ENCODE measurements at regions not wholly inside any gene's neighbourhood (a gene's known extent, or its start where the extent isn't known, plus 50 kb on each side); places are given as distances from the start of the nearest gene placed in this dataset.

DNA sequence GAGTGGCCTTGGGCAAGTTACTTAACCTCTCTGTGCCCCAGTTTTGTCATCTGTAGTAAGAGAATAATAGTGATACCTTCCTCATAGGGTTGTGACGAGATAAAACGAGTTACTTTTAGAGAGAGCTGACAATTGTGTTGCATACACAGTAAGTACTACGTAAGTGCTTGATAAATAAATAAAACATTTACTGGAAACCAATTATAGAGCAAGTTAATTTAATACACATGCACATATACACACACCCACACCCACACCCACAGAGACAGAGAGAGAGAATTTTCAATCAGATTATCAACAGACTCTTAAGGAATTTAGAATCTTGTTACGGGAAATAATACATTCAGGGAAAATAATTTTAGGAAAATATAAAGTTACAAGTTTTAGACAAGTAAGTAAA, 1045.8 kb upstream of the TENM4 start:
- no peak overlapping the region for H3K4me3 ChIP-seq
- no peaks in the 10 kb centered on the region for H3K27me3 ChIP-seq
- H3K9me3 ChIP-seq (ENCODE audit: low read depth) = no peaks in the 10 kb centered on the region
- no peak for DNase-seq (ENCODE audit: low spot score)
- H3K9me2 ChIP-seq (replicated peaks; ENCODE audit: insufficient read depth) = no peaks in the 10 kb centered on the region
- no peaks in the 10 kb centered on the region for H3K36me3 ChIP-seq (replicated peaks; ENCODE audit: insufficient read depth, low read depth)
- H3K79me2 ChIP-seq = no peaks in the 10 kb centered on the region
- no peak for TF ChIP-seq EZH2 (IDR thresholded peaks at IDR 0.05; ENCODE audit: borderline replicate concordance)
- TF ChIP-seq, protein P1, sequence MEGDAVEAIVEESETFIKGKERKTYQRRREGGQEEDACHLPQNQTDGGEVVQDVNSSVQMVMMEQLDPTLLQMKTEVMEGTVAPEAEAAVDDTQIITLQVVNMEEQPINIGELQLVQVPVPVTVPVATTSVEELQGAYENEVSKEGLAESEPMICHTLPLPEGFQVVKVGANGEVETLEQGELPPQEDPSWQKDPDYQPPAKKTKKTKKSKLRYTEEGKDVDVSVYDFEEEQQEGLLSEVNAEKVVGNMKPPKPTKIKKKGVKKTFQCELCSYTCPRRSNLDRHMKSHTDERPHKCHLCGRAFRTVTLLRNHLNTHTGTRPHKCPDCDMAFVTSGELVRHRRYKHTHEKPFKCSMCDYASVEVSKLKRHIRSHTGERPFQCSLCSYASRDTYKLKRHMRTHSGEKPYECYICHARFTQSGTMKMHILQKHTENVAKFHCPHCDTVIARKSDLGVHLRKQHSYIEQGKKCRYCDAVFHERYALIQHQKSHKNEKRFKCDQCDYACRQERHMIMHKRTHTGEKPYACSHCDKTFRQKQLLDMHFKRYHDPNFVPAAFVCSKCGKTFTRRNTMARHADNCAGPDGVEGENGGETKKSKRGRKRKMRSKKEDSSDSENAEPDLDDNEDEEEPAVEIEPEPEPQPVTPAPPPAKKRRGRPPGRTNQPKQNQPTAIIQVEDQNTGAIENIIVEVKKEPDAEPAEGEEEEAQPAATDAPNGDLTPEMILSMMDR (IDR thresholded peaks at IDR 0.05; ENCODE audit: poor library complexity) = no peak
- no peak for TF ChIP-seq EZH2phosphoT487 (IDR thresholded peaks at IDR 0.05; ENCODE audit: low read depth, severe bottlenecking, unreplicated experiment)
- no peaks in the 10 kb centered on the region for H4K20me1 ChIP-seq (ENCODE audit: insufficient read depth, poor library complexity, severe bottlenecking)
- H2AFZ ChIP-seq = no peak overlapping the region
- no peak overlapping the region for H3K4me2 ChIP-seq
- no peaks in the 10 kb centered on the region for H3K4me1 ChIP-seq (ENCODE audit: insufficient read depth)
- H3K27ac ChIP-seq = no peak overlapping the region
- 92% methylated on average over 4 of the region's 4 CpGs for WGBS (ENCODE audit: low lambda C conversion rate, missing lambda C conversion rate)

DNA sequence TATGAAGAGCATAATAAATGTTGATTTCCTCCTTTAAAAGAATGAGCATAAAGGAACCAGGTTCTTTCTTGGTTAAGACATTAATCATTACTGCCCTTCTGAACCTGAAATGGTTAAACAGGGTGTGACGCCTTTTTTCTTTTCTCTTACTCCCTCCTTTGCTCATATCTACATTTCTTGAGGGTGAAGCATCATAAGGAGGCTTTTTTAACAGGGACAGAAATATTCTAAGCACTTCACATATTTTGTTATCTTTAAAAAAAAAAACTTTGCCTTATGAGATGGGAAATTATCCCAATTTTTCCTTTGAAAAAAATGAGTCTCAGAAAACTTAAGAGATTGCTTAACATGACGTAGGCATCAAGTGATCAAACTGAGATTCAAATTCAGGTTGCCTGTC, 1036.3 kb upstream of the TENM4 start:
- no peak for DNase-seq (ENCODE audit: low spot score)
- H3K4me2 ChIP-seq = no peak overlapping the region
- H3K9me3 ChIP-seq (ENCODE audit: low read depth) = no peaks in the 10 kb centered on the region
- no peaks in the 10 kb centered on the region for H3K4me1 ChIP-seq (ENCODE audit: insufficient read depth)
- H2AFZ ChIP-seq = no peak overlapping the region
- H3K27me3 ChIP-seq = no peaks in the 10 kb centered on the region
- TF ChIP-seq, protein P1 (IDR thresholded peaks at IDR 0.05; ENCODE audit: poor library complexity) = no peak
- no peak for TF ChIP-seq EZH2phosphoT487 (IDR thresholded peaks at IDR 0.05; ENCODE audit: low read depth, severe bottlenecking, unreplicated experiment)
- H4K20me1 ChIP-seq (ENCODE audit: insufficient read depth, poor library complexity, severe bottlenecking) = no peaks in the 10 kb centered on the region
- no peaks in the 10 kb centered on the region for H3K36me3 ChIP-seq (replicated peaks; ENCODE audit: insufficient read depth, low read depth)
- no peak overlapping the region for H3K27ac ChIP-seq
- no peaks in the 10 kb centered on the region for H3K9me2 ChIP-seq (replicated peaks; ENCODE audit: insufficient read depth)
- no peaks in the 10 kb centered on the region for H3K79me2 ChIP-seq
- H3K4me3 ChIP-seq = no peak overlapping the region
- 85% methylated on average over 2 of the region's 2 CpGs for WGBS (ENCODE audit: low lambda C conversion rate, missing lambda C conversion rate)

DNA sequence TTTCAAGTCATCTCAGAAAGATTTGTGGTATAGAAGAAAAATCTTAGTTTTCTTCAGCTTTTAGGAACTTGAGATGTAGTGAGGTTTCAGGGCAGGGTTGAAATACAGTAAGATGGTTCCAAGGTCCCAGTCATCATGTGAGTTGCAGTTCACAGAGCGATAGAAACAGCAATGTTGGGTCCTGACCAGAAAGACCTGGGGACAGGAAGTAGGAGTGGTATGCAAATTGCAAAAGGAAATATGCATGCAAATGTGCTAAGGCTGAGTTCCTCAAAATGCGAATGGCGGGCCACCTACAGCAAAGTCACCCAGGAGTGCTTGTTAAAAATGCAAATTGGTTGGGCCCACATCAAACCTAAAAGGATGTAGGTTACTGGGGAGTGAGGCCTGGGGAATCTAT, 1032.7 kb upstream of the TENM4 start:
- 97% methylated on average over 3 of the region's 3 CpGs for WGBS (ENCODE audit: low lambda C conversion rate, missing lambda C conversion rate)
- DNase-seq (ENCODE audit: low spot score) = no peak

More for the DNA sequence above, 1032.7 kb upstream of the TENM4 start:
- Histone ChIP-seq H3K79me2 (no peaks in the 10 kb centered on the region), H3K9me2 (replicated peaks; ENCODE audit: insufficient read depth) (no peaks in the 10 kb centered on the region), H3K27ac (no peak overlapping the region), H2AFZ (no peak overlapping the region), H3K4me1 (ENCODE audit: insufficient read depth) (no peaks in the 10 kb centered on the region), H3K36me3 (replicated peaks; ENCODE audit: insufficient read depth, low read depth) (no peaks in the 10 kb centered on the region), H3K4me2 (no peak overlapping the region), H3K27me3 (no peaks in the 10 kb centered on the region), H4K20me1 (ENCODE audit: insufficient read depth, poor library complexity, severe bottlenecking) (no peaks in the 10 kb centered on the region), H3K9me3 (ENCODE audit: low read depth) (no peaks in the 10 kb centered on the region), H3K4me3 (no peak overlapping the region)
- TF ChIP-seq EZH2phosphoT487 (IDR thresholded peaks at IDR 0.05; ENCODE audit: low read depth, severe bottlenecking, unreplicated experiment) = no peak
- TF ChIP-seq EZH2 (IDR thresholded peaks at IDR 0.05; ENCODE audit: borderline replicate concordance) = no peak
- TF ChIP-seq, protein P1 (IDR thresholded peaks at IDR 0.05; ENCODE audit: poor library complexity) = no peak
